Trophoblast cell (in vitro differentiated cells and primary cell): ENCODE measurements at regions not wholly inside any gene's neighbourhood (a gene's known extent, or its start where the extent isn't known, plus 50 kb on each side); places are given as distances from the start of the nearest gene placed in this dataset.
"Not testable (repeated sequence)": the region's sequence is repeated elsewhere in the genome, so short reads cannot be mapped to it uniquely, and the experiment has no call there.

ENCODE experiments used
- DNase-seq, 2 donors: peaks; one replicate each; pipeline ENCODE4 v3.0.0-alpha.2; 2016
- H2AFZ ChIP-seq: 2 replicates; pipeline ENCODE4 v1.6.1; 2013; ENCODE audit warnings: low read length, moderate library complexity, mild to moderate bottlenecking; ENCODE audit not compliant: insufficient read depth, poor library complexity
- H2AK5ac ChIP-seq: 2 replicates; pipeline ENCODE4 v1.6.1; 2013; ENCODE audit warnings: mild to moderate bottlenecking, low read length
- H2BK120ac ChIP-seq: 2 replicates; pipeline ENCODE4 v1.6.1; 2013; ENCODE audit warnings: low read length, mild to moderate bottlenecking, moderate library complexity; ENCODE audit not compliant: insufficient read depth, poor library complexity
- H2BK12ac ChIP-seq: 2 replicates; pipeline ENCODE4 v1.6.1; 2013; ENCODE audit warnings: mild to moderate bottlenecking, low read length, moderate library complexity
- H2BK5ac ChIP-seq: 2 replicates; pipeline ENCODE4 v1.6.1; 2013; ENCODE audit warnings: low read length, low read depth, moderate library complexity, mild to moderate bottlenecking; ENCODE audit not compliant: poor library complexity
- H3K14ac ChIP-seq: 2 replicates; pipeline ENCODE4 v1.6.1; 2013; ENCODE audit warnings: mild to moderate bottlenecking, low read length
- H3K18ac ChIP-seq: 2 replicates; pipeline ENCODE4 v1.6.1; 2013; ENCODE audit warnings: mild to moderate bottlenecking, low read length
- H3K23ac ChIP-seq: 2 replicates; pipeline ENCODE4 v1.6.1; 2013; ENCODE audit warnings: low read length
- H3K27ac ChIP-seq: 2 replicates; pipeline ENCODE4 v1.5.1; 2013; ENCODE audit warnings: low read depth, mild to moderate bottlenecking, inconsistent platforms, low read length, moderate library complexity
- H3K27me3 ChIP-seq: 2 replicates; pipeline ENCODE4 v1.6.1; 2013; ENCODE audit warnings: inconsistent platforms, mild to moderate bottlenecking, low read length, moderate library complexity; ENCODE audit not compliant: insufficient read depth
- H3K36me3 ChIP-seq, 2 experiments: 1 replicate in 1 of 2; 2 replicates in 1 of 2; pipeline ENCODE4 v1.6.1; 2013; ENCODE audit warnings: low read length in 2 of 2, mild to moderate bottlenecking in 2 of 2, moderate library complexity in 1 of 2; ENCODE audit not compliant: insufficient read depth in 2 of 2, control insufficient read depth in 1 of 2
- H3K4ac ChIP-seq: 2 replicates; pipeline ENCODE4 v1.6.1; 2013; ENCODE audit warnings: low read depth, mild to moderate bottlenecking, low read length, moderate library complexity
- H3K4me1 ChIP-seq, 2 experiments: 1 replicate in 1 of 2; 2 replicates in 1 of 2; pipeline ENCODE4 v1.6.1; 2013; ENCODE audit warnings: low read length in 2 of 2, mild to moderate bottlenecking in 2 of 2, moderate library complexity in 1 of 2; ENCODE audit not compliant: insufficient read depth in 2 of 2, control insufficient read depth in 1 of 2
- H3K4me2 ChIP-seq: 2 replicates; pipeline ENCODE4 v1.6.1; 2013; ENCODE audit warnings: inconsistent platforms, mild to moderate bottlenecking, low read length, moderate library complexity
- H3K4me3 ChIP-seq: 2 replicates; pipeline ENCODE4 v1.5.1; 2013; ENCODE audit warnings: mild to moderate bottlenecking, low read depth, low read length, inconsistent platforms
- H3K79me1 ChIP-seq: one replicate; pipeline ENCODE4 v1.6.1; 2013; ENCODE audit warnings: low read length
- H3K79me2 ChIP-seq: 2 replicates; pipeline ENCODE4 v1.6.1; 2013; ENCODE audit warnings: low read length, mild to moderate bottlenecking; ENCODE audit not compliant: control insufficient read depth, insufficient read depth, poor library complexity
- H3K9ac ChIP-seq: 2 replicates; pipeline ENCODE4 v1.6.1; 2013; ENCODE audit warnings: mild to moderate bottlenecking, low read length
- H3K9me3 ChIP-seq: 2 replicates; pipeline ENCODE4 v1.6.1; 2013; ENCODE audit warnings: low read depth, mild to moderate bottlenecking, control low read depth, inconsistent platforms, low read length; ENCODE audit not compliant: insufficient read depth
- H4K12ac ChIP-seq: 2 replicates; pipeline ENCODE4 v1.6.1; 2013; ENCODE audit warnings: low read depth, mild to moderate bottlenecking, low read length, moderate library complexity
- H4K8ac ChIP-seq: 2 replicates; pipeline ENCODE4 v1.6.1; 2013; ENCODE audit warnings: low read depth, mild to moderate bottlenecking, low read length, moderate library complexity
- H4K91ac ChIP-seq: one replicate; pipeline ENCODE4 v1.6.1; 2013; ENCODE audit warnings: low read depth, mild to moderate bottlenecking, low read length, moderate library complexity
- WGBS: extraction: QIAGEN DNeasy Blood & Tissue Kit; methylation state at CpG from one replicate; pipeline ENCODE4 v1.1.7; 2013; ENCODE audit warnings: missing lambda C conversion rate; ENCODE audit not compliant: insufficient read length, insufficient coverage; ENCODE audit errors: extremely low coverage; 5-methylcytosine and 5-hydroxymethylcytosine counted together

GRCh38 chr11:71312616-71313015, 60.2 kb upstream of the SHANK2 start:
- not testable (repeated sequence) for H3K4me2 ChIP-seq, H3K18ac ChIP-seq, H3K9me3 ChIP-seq, H2AK5ac ChIP-seq, H2BK120ac ChIP-seq, H3K4ac ChIP-seq, DNase-seq, H2AFZ ChIP-seq, H3K4me1 ChIP-seq, H3K79me1 ChIP-seq, H3K14ac ChIP-seq, H3K79me2 ChIP-seq, H4K8ac ChIP-seq, H4K91ac ChIP-seq, H3K27ac ChIP-seq, H3K9ac ChIP-seq, H2BK12ac ChIP-seq, H3K27me3 ChIP-seq, H3K4me3 ChIP-seq, H4K12ac ChIP-seq, H2BK5ac ChIP-seq, H3K23ac ChIP-seq, H3K36me3 ChIP-seq
- WGBS = no CpG with 5 or more reads among the region's 9 CpGs

GRCh38 chr11:71311928-71312510, 59.6 kb upstream of the SHANK2 start:
- WGBS = no CpG with 5 or more reads among the region's 15 CpGs

GRCh38 chr11:71311176-71311925, 59.0 kb upstream of the SHANK2 start:
- Histone ChIP-seq H3K4me1 (no peaks in the 10 kb centered on the region), H3K23ac (no peak overlapping the region), H3K27me3 (no peaks in the 10 kb centered on the region), H3K36me3 (no peaks in the 10 kb centered on the region), H2BK5ac (no peak overlapping the region), H2BK12ac (no peak overlapping the region), H3K4me2 (no peak overlapping the region), H3K4ac (no peak overlapping the region), H4K12ac (no peak overlapping the region), H3K4me3 (no peak overlapping the region), H3K18ac (no peak overlapping the region), H3K79me1 (no peaks in the 10 kb centered on the region), H4K8ac (no peak overlapping the region), H3K79me2 (no peaks in the 10 kb centered on the region), H3K9me3 (peaks cover 1% of the 10 kb centered on the region), H2AK5ac (no peak overlapping the region), H2AFZ (no peak overlapping the region), H3K27ac (no peak overlapping the region), H3K9ac (no peak overlapping the region), H3K14ac (no peak overlapping the region), H2BK120ac (no peak overlapping the region), H4K91ac (no peak overlapping the region)
- no peak for DNase-seq
- WGBS = no CpG with 5 or more reads among the region's 13 CpGs

More at GRCh38 chr11:71311928-71312510, 59.6 kb upstream of the SHANK2 start:
- no peak overlapping the region for H4K12ac ChIP-seq
- no peak overlapping the region for H3K4ac ChIP-seq
- H3K79me2 ChIP-seq = no peaks in the 10 kb centered on the region
- no peaks in the 10 kb centered on the region for H3K79me1 ChIP-seq
- no peak overlapping the region for H3K14ac ChIP-seq
- no peaks in the 10 kb centered on the region for H3K36me3 ChIP-seq
- H3K18ac ChIP-seq = no peak overlapping the region
- H2AFZ ChIP-seq = no peak overlapping the region
- no peak overlapping the region for H3K23ac ChIP-seq
- no peak overlapping the region for H3K9ac ChIP-seq
- H4K91ac ChIP-seq = no peak overlapping the region
- H3K4me1 ChIP-seq = no peaks in the 10 kb centered on the region
- no peak overlapping the region for H2BK12ac ChIP-seq
- H2AK5ac ChIP-seq = no peak overlapping the region
- peaks cover 1% of the 10 kb centered on the region for H3K9me3 ChIP-seq
- no peak for DNase-seq
- H2BK120ac ChIP-seq = no peak overlapping the region
- no peak overlapping the region for H3K27ac ChIP-seq
- no peak overlapping the region for H4K8ac ChIP-seq
- no peak overlapping the region for H2BK5ac ChIP-seq
- no peak overlapping the region for H3K4me2 ChIP-seq
- H3K27me3 ChIP-seq = no peaks in the 10 kb centered on the region
- H3K4me3 ChIP-seq = no peak overlapping the region

- H2BK120ac ChIP-seq = no peak overlapping the region
- H3K4me3 ChIP-seq = no peak overlapping the region
- no peak overlapping the region for H3K14ac ChIP-seq
- no peak for DNase-seq
- no peaks in the 10 kb centered on the region for H3K27me3 ChIP-seq
- H3K18ac ChIP-seq = no peak overlapping the region
- H2BK12ac ChIP-seq = no peak overlapping the region
- H3K4me2 ChIP-seq = no peak overlapping the region
- no peaks in the 10 kb centered on the region for H3K4me1 ChIP-seq
- no peak overlapping the region for H3K27ac ChIP-seq
- H4K91ac ChIP-seq = no peak overlapping the region
- H2AK5ac ChIP-seq = no peak overlapping the region
- H3K4ac ChIP-seq = no peak overlapping the region
- H3K79me2 ChIP-seq = no peaks in the 10 kb centered on the region
- no peak overlapping the region for H3K9ac ChIP-seq
- no peak overlapping the region for H4K12ac ChIP-seq
- H2AFZ ChIP-seq = no peak overlapping the region
- H2BK5ac ChIP-seq = no peak overlapping the region
- no peaks in the 10 kb centered on the region for H3K36me3 ChIP-seq
- no peak overlapping the region for H4K8ac ChIP-seq
- no peaks in the 10 kb centered on the region for H3K79me1 ChIP-seq
- peaks cover 1% of the 10 kb centered on the region for H3K9me3 ChIP-seq
- WGBS = no CpG with 5 or more reads among the region's 4 CpGs
- no peak overlapping the region for H3K23ac ChIP-seq
Measured at GRCh38 chr11:71310184-71310583, 57.8 kb upstream of the SHANK2 start.
